Mucosa of descending colon (tissue), 3 donors: ENCODE measurements at regions not wholly inside any gene's neighbourhood (a gene's known extent, or its start where the extent isn't known, plus 50 kb on each side); places are given as distances from the start of the nearest gene placed in this dataset.

Experiments
- ATAC-seq: fragments of 200-7000 bp; cut with Tn5 transposase; one replicate; pipeline ENCODE4 v1.9.1; 2020; ENCODE audit warnings: mild to moderate bottlenecking, moderate library complexity
- DNase-seq, 3 donors: peaks; one replicate each; pipeline ENCODE4 v3.0.0-alpha.2; 2020
- H3K36me3 ChIP-seq: fragments of 200-600 bp; one replicate; pipeline ENCODE4 v1.8.0; 2021; ENCODE audit warnings: low read depth, mild to moderate bottlenecking
- H3K4me1 ChIP-seq: fragments of 200-600 bp; one replicate; pipeline ENCODE4 v1.8.0; 2021; ENCODE audit warnings: low read depth, mild to moderate bottlenecking
- H3K4me3 ChIP-seq: fragments of 200-600 bp; one replicate; pipeline ENCODE4 v1.8.0; 2021; ENCODE audit warnings: mild to moderate bottlenecking
- H3K9me3 ChIP-seq: fragments of 200-600 bp; one replicate; pipeline ENCODE4 v1.8.0; 2021; ENCODE audit warnings: mild to moderate bottlenecking
- CTCF ChIP-seq: fragments of 200-600 bp; IDR thresholded peaks from one replicate; pipeline ENCODE4 v1.8.0; 2022; ENCODE audit warnings: antibody characterized with exemption, mild to moderate bottlenecking
- intact Hi-C, 2 donors: fragments of 100-400 bp; cut with DNase I in 1 of 2; cut with micrococcal nuclease in 1 of 2; formaldehyde crosslinking; loops; one replicate each; pipeline versions ENCODE4 v1.11.0 to v1.11.1; 2022; cut with DNase I, micrococcal nuclease
- donor health status: DM: no; HTN: no; CAD: no; lungs with moderate emphysema.
- donor health status: DM: no; HTN: no; CAD: no.
- donor health status: DM: no; HTN: yes; CAD: no.

- H3K9me3 ChIP-seq: no peaks in the 10 kb centered on the region
- no peak overlapping the region for H3K4me3 ChIP-seq
- peak in 1 of 3 donors; percentile 48 for DNase-seq
- ATAC-seq: no peak
- intact Hi-C loops: no loop called here
- no peaks in the 10 kb centered on the region for H3K36me3 ChIP-seq
- peaks cover 6% of the 10 kb centered on the region for H3K4me1 ChIP-seq
- peak; percentile 13 for TF ChIP-seq CTCF
Observed at GRCh38 chr16:87543436-87544191, 50.8 kb upstream of the ZCCHC14 start.

GRCh38 chr16:87542531-87543102, 49.8 kb upstream of the ZCCHC14 start:
- Histone ChIP-seq H3K4me3 (no peak overlapping the region), H3K36me3 (no peaks in the 10 kb centered on the region), H3K4me1 (peaks cover 6% of the 10 kb centered on the region), H3K9me3 (no peaks in the 10 kb centered on the region)
- no peak for DNase-seq
- intact Hi-C loops: no loop called here
- TF ChIP-seq CTCF: no peak
- no peak for ATAC-seq
